ENCODE measurements at regions not wholly inside any gene's neighbourhood (a gene's known extent, or its start where the extent isn't known, plus 50 kb on each side); places are given as distances from the start of the nearest gene placed in this dataset.

GRCh38 chr10:43971306-43971705 lies 322.6 kb upstream of the ZNF32 start (continued):
- TF ChIP-seq NANOG (IDR thresholded peaks at IDR 0.05; ENCODE audit: insufficient read depth, low read depth, low read length, poor library complexity, severe bottlenecking) (no peak), TCF12 (IDR thresholded peaks at IDR 0.05; ENCODE audit: low read depth, low read length) (no peak), CTBP2 (IDR thresholded peaks at IDR 0.05; ENCODE audit: borderline replicate concordance, insufficient read depth, insufficient read length, low read length) (no peak), MAFK (IDR thresholded peaks at IDR 0.05; ENCODE audit: low read depth, low read length) (no peak), NRF1 (IDR thresholded peaks at IDR 0.05; ENCODE audit: low read depth, low read length) (no peak), SP2 (IDR thresholded peaks at IDR 0.05; ENCODE audit: low read length) (no peak), YY1 (IDR thresholded peaks at IDR 0.05; ENCODE audit: low read depth, low read length) (no peak), SIRT6 (IDR thresholded peaks at IDR 0.05; ENCODE audit: low read length) (no peak), EP300 (IDR thresholded peaks at IDR 0.05; ENCODE audit: borderline replicate concordance in 1 of 2, low read depth in 2 of 2, low read length in 2 of 2) (no peak)

Measured in H1 (cell line).